IMR-90 (cell line): ENCODE measurements at regions not wholly inside any gene's neighbourhood (a gene's known extent, or its start where the extent isn't known, plus 50 kb on each side); places are given as distances from the start of the nearest gene placed in this dataset.

Experiments
- ATAC-seq: fragments of 200-7000 bp; cut with Tn5 transposase; 2 replicates; pipeline ENCODE4 v1.9.1; 2020; ENCODE audit warnings: low read depth, mild to moderate bottlenecking, moderate library complexity
- BruUV-seq: library from RNA; stranded (reverse); fragments of 400-500 nt; replicated peaks from 2 replicates; lab custom pipeline; 2021; lab: Mats Ljungman, UMichigan
- CTCF ChIA-PET: fragments of 300-600 bp; formaldehyde crosslinking; extraction: SDS; loops from one replicate; lab custom pipeline; 2021; ENCODE audit warnings: antibody characterized with exemption; lab: Yijun Ruan, JAX
- POLR2A ChIA-PET: fragments of 300-600 bp; sonication (Branson Sonifier 250); formaldehyde crosslinking; loops from one replicate; lab custom pipeline; 2022; ENCODE audit warnings: antibody characterized with exemption; ENCODE audit not compliant: unreplicated experiment; lab: Charles Lee
- DNase-seq: peaks from one replicate; pipeline ENCODE4 v3.0.0; 2013
- H2AFZ ChIP-seq: replicated peaks from 2 replicates; pipeline ENCODE3; 2013; ENCODE audit warnings: low read length, mild to moderate bottlenecking; ENCODE audit not compliant: poor library complexity
- H2AK5ac ChIP-seq: 2 replicates; pipeline ENCODE4 v1.6.1; 2013; ENCODE audit warnings: low read depth, low read length, inconsistent platforms
- H2AK9ac ChIP-seq: replicated peaks from 2 replicates; pipeline ENCODE3; 2013; ENCODE audit warnings: mild to moderate bottlenecking, low read depth, low read length, moderate library complexity; ENCODE audit not compliant: poor library complexity
- H2BK120ac ChIP-seq: 2 replicates; pipeline ENCODE4 v1.6.1; 2013; ENCODE audit warnings: low read depth, low read length, inconsistent platforms
- H2BK15ac ChIP-seq: 3 replicates; pipeline ENCODE4 v1.6.1; 2013; ENCODE audit warnings: low read depth, low read length, inconsistent platforms
- H2BK20ac ChIP-seq: 2 replicates; pipeline ENCODE4 v1.6.1; 2013; ENCODE audit warnings: low read depth, mild to moderate bottlenecking, inconsistent platforms, low read length, moderate library complexity
- H2BK5ac ChIP-seq: 2 replicates; pipeline ENCODE4 v1.6.1; 2013; ENCODE audit warnings: mild to moderate bottlenecking, low read depth, low read length, inconsistent platforms; ENCODE audit not compliant: poor library complexity, severe bottlenecking
- H3K14ac ChIP-seq: replicated peaks from 2 replicates; pipeline ENCODE4 v1.6.1; 2013; ENCODE audit warnings: low read depth, low read length, inconsistent platforms
- H3K18ac ChIP-seq: 2 replicates; pipeline ENCODE4 v1.6.1; 2013; ENCODE audit warnings: low read depth, low read length, control low read depth
- H3K23ac ChIP-seq: 2 replicates; pipeline ENCODE4 v1.6.1; 2013; ENCODE audit warnings: low read depth, low read length, inconsistent platforms
- H3K27ac ChIP-seq: 2 replicates; pipeline ENCODE4 v1.5.1; 2013; ENCODE audit warnings: mild to moderate bottlenecking, control low read depth, low read length; ENCODE audit not compliant: insufficient read depth
- H3K27me3 ChIP-seq: 2 replicates; pipeline ENCODE4 v1.6.1; 2013; ENCODE audit warnings: low read length; ENCODE audit not compliant: control insufficient read depth, insufficient read depth
- H3K36me3 ChIP-seq: 2 replicates; pipeline ENCODE4 v1.6.1; 2013; ENCODE audit warnings: low read length, mixed read lengths; ENCODE audit not compliant: control insufficient read depth, insufficient read depth
- H3K4ac ChIP-seq: 2 replicates; pipeline ENCODE4 v1.6.1; 2013; ENCODE audit warnings: low read depth, low read length, inconsistent platforms
- H3K4me1 ChIP-seq: 2 replicates; pipeline ENCODE4 v1.6.1; 2013; ENCODE audit warnings: low read length, mixed read lengths; ENCODE audit not compliant: control insufficient read depth, insufficient read depth
- H3K4me2 ChIP-seq: 2 replicates; pipeline ENCODE4 v1.6.1; 2013; ENCODE audit warnings: low read depth, mild to moderate bottlenecking, control low read depth, low read length, moderate library complexity
- H3K4me3 ChIP-seq: 2 replicates; pipeline ENCODE4 v1.5.1; 2013; ENCODE audit warnings: low read depth, mild to moderate bottlenecking, control low read depth, low read length, moderate library complexity; ENCODE audit not compliant: insufficient read depth
- H3K56ac ChIP-seq: 2 replicates; pipeline ENCODE4 v1.6.1; 2013; ENCODE audit warnings: low read length, inconsistent platforms; ENCODE audit not compliant: insufficient read depth; ENCODE audit errors: extremely low read depth
- H3K79me1 ChIP-seq, 2 experiments: 2 replicates each; pipeline ENCODE4 v1.6.1; 2013; ENCODE audit warnings: low read length in 2 of 2, inconsistent platforms in 1 of 2, low read depth in 1 of 2
- H3K9ac ChIP-seq: 2 replicates; pipeline ENCODE4 v1.6.1; 2013; ENCODE audit warnings: low read depth, low read length, control low read depth
- H3K9me1 ChIP-seq: 2 replicates; pipeline ENCODE4 v1.6.1; 2013; ENCODE audit warnings: low read length, inconsistent platforms; ENCODE audit not compliant: insufficient read depth
- H3K9me3 ChIP-seq: 2 replicates; pipeline ENCODE4 v1.6.1; 2013; ENCODE audit warnings: low read length; ENCODE audit not compliant: control insufficient read depth, insufficient read depth
- H4K20me1 ChIP-seq: 2 replicates; pipeline ENCODE4 v1.6.1; 2013; ENCODE audit warnings: low read length, inconsistent platforms; ENCODE audit not compliant: insufficient read depth
- H4K5ac ChIP-seq: 2 replicates; pipeline ENCODE4 v1.6.1; 2013; ENCODE audit warnings: mild to moderate bottlenecking, low read depth, low read length, control low read depth
- H4K8ac ChIP-seq, 2 experiments: 2 replicates each; pipeline ENCODE4 v1.6.1; 2013; ENCODE audit warnings: low read depth in 2 of 2, low read length in 2 of 2, control low read depth in 1 of 2, inconsistent platforms in 1 of 2
- H4K91ac ChIP-seq: 2 replicates; pipeline ENCODE4 v1.6.1; 2013; ENCODE audit warnings: low read depth, low read length, inconsistent platforms; ENCODE audit not compliant: insufficient read depth
- BHLHE40 ChIP-seq: fragments of 150-350 bp; IDR thresholded peaks from 2 replicates; pipeline ENCODE4 v1.6.1; 2016; ENCODE audit warnings: mild to moderate bottlenecking, low read depth, low read length
- CEBPB ChIP-seq: IDR thresholded peaks from 2 replicates; pipeline ENCODE4 v1.6.1; 2012; ENCODE audit warnings: low read depth, low read length, improper control_type of control experiment
- CHD1 ChIP-seq: IDR thresholded peaks from 2 replicates; pipeline ENCODE4 v1.6.1; 2012; ENCODE audit warnings: low read depth, low read length, improper control_type of control experiment
- MAFK ChIP-seq: IDR thresholded peaks from 2 replicates; pipeline ENCODE4 v1.6.1; 2012; ENCODE audit warnings: low read depth, low read length, improper control_type of control experiment
- MAZ ChIP-seq: IDR thresholded peaks from 2 replicates; pipeline ENCODE4 v1.6.1; 2012; ENCODE audit warnings: low read depth, mild to moderate bottlenecking, low read length, improper control_type of control experiment, moderate library complexity, borderline replicate concordance
- MXI1 ChIP-seq: IDR thresholded peaks from 2 replicates; pipeline ENCODE4 v1.6.1; 2012; ENCODE audit warnings: low read depth, mild to moderate bottlenecking, low read length, moderate library complexity, borderline replicate concordance
- NFE2L2 ChIP-seq: fragments of 150-350 bp; IDR thresholded peaks from 2 replicates; pipeline ENCODE4 v1.6.1; 2016; ENCODE audit warnings: low read depth, mild to moderate bottlenecking, low read length
- POLR2A ChIP-seq: IDR thresholded peaks from 2 replicates; pipeline ENCODE4 v1.6.1; 2012; ENCODE audit warnings: mild to moderate bottlenecking, low read depth, low read length
- RAD21 ChIP-seq: IDR thresholded peaks from 2 replicates; pipeline ENCODE4 v1.6.1; 2012; ENCODE audit warnings: low read length, improper control_type of control experiment
- RFX5 ChIP-seq: IDR thresholded peaks from 2 replicates; pipeline ENCODE4 v1.8.0; 2012; ENCODE audit warnings: low read depth, mild to moderate bottlenecking, low read length, moderate library complexity
- SMC3 ChIP-seq: fragments of 150-350 bp; IDR thresholded peaks from 2 replicates; pipeline ENCODE4 v1.6.1; 2016; ENCODE audit warnings: low read depth, mild to moderate bottlenecking, antibody characterized with exemption, low read length, moderate library complexity
- WGBS, 2 experiments: methylation state at CpG; one replicate each; pipeline versions ENCODE4 v1.1.5 to v1.1.7; 2013; ENCODE audit warnings: missing lambda C conversion rate in 2 of 2; ENCODE audit not compliant: insufficient read length in 1 of 2; ENCODE audit errors: extremely low coverage in 2 of 2; 5-methylcytosine and 5-hydroxymethylcytosine counted together
- dilution Hi-C: fragments of 300-500 bp; cut with HindIII; formaldehyde crosslinking; loops from one replicate; pipeline ENCODE4 v1.14.3; 2018; ENCODE audit warnings: low sequenced_read_pairs; ENCODE audit not compliant: unreplicated experiment
- in situ Hi-C: fragments of 300-500 bp; cut with MboI; formaldehyde crosslinking; loops from 3 replicates; pipeline ENCODE4 v1.14.3; 2019; ENCODE audit warnings: low sequenced_read_pairs, inconsistent platforms, mixed read lengths
- intact Hi-C: fragments of 100-400 bp; cut with micrococcal nuclease; formaldehyde crosslinking; loops from 2 replicates; pipeline ENCODE4 v1.10.0; 2022
- TF ChIP-seq, protein P1 (sequence below): conservative IDR thresholded peaks from 2 replicates; pipeline ENCODE4 v1.5.1; 2012; ENCODE audit warnings: mild to moderate bottlenecking, low read depth, low read length, improper control_type of control experiment

GRCh38 chr7:128165927-128166420 lies 75.1 kb upstream of the LEP start:
- no peak for ATAC-seq
- Histone ChIP-seq H3K18ac (no peak overlapping the region), H4K91ac (no peak overlapping the region), H3K9me3 (no peaks in the 10 kb centered on the region), H3K9me1 (peaks cover 10% of the 10 kb centered on the region), H3K14ac (no peak overlapping the region; the same call in 1 of the 2 replicates), H2AK9ac (peak overlapping the region; percentile 65), H3K23ac (no peak overlapping the region; the same call in 1 of the 2 replicates), H3K27me3 (peaks cover 44% of the 10 kb centered on the region), H3K79me1 (no peaks in the 10 kb centered on the region), H2AK5ac (no peak overlapping the region), H2BK20ac (no peak overlapping the region), H2BK5ac (no peak overlapping the region), H3K27ac (no peak overlapping the region), H3K36me3 (no peaks in the 10 kb centered on the region), H4K5ac (no peak overlapping the region), H4K8ac (no peak overlapping the region), H2AFZ (peak overlapping the region; percentile 21), H3K4me2 (no peak overlapping the region), H3K9ac (no peak overlapping the region), H3K4me3 (no peak overlapping the region), H3K4ac (no peak overlapping the region), H2BK120ac (no peak overlapping the region), H4K20me1 (peaks cover 9% of the 10 kb centered on the region), H3K56ac (no peak overlapping the region), H3K4me1 (peaks cover 10% of the 10 kb centered on the region), H2BK15ac (no peak overlapping the region)
- WGBS, 2 experiments = 20% methylated on average over 6 of the region's 14 CpGs; no CpG with 5 or more reads in 1 of the 2 experiments
- dilution Hi-C loops (no loop called here), intact Hi-C loops (no loop called here), in situ Hi-C loops (no loop called here)
- no peak for DNase-seq
- CTCF ChIA-PET = no interaction called here
- no TSS peak for BruUV-seq
- TF ChIP-seq MAFK (no peak), RFX5 (no peak), BHLHE40 (no peak), MAZ (no peak), SMC3 (no peak), NFE2L2 (no peak), CHD1 (no peak), POLR2A (no peak), MXI1 (no peak), RAD21 (no peak), CEBPB (no peak)
- TF ChIP-seq, protein P1, sequence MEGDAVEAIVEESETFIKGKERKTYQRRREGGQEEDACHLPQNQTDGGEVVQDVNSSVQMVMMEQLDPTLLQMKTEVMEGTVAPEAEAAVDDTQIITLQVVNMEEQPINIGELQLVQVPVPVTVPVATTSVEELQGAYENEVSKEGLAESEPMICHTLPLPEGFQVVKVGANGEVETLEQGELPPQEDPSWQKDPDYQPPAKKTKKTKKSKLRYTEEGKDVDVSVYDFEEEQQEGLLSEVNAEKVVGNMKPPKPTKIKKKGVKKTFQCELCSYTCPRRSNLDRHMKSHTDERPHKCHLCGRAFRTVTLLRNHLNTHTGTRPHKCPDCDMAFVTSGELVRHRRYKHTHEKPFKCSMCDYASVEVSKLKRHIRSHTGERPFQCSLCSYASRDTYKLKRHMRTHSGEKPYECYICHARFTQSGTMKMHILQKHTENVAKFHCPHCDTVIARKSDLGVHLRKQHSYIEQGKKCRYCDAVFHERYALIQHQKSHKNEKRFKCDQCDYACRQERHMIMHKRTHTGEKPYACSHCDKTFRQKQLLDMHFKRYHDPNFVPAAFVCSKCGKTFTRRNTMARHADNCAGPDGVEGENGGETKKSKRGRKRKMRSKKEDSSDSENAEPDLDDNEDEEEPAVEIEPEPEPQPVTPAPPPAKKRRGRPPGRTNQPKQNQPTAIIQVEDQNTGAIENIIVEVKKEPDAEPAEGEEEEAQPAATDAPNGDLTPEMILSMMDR = no peak
- POLR2A ChIA-PET = no interaction called here
